Fibroblast of lung (primary cell): ENCODE measurements at regions not wholly inside any gene's neighbourhood (a gene's known extent, or its start where the extent isn't known, plus 50 kb on each side); places are given as distances from the start of the nearest gene placed in this dataset.

Experiments
- DNase-seq, 2 donors: peaks; one replicate each; pipeline versions ENCODE4 v3.0.0 to v3.0.0-alpha.2; 2010; ENCODE audit warnings: low read depth in 2 of 2
- H2AFZ ChIP-seq: 2 replicates; pipeline ENCODE4 v1.5.1; 2012; ENCODE audit warnings: low read length, control low read depth, inconsistent platforms
- H3K27ac ChIP-seq: 2 replicates; pipeline ENCODE4 v1.5.1; 2011; ENCODE audit warnings: low read length, control low read depth; ENCODE audit not compliant: insufficient read depth
- H3K27me3 ChIP-seq: 2 replicates; pipeline ENCODE4 v1.5.1; 2011; ENCODE audit warnings: mild to moderate bottlenecking, low read length; ENCODE audit not compliant: control insufficient read depth, insufficient read depth
- H3K36me3 ChIP-seq: 2 replicates; pipeline ENCODE4 v1.5.1; 2011; ENCODE audit warnings: low read length; ENCODE audit not compliant: control insufficient read depth, insufficient read depth
- H3K4me1 ChIP-seq: 2 replicates; pipeline ENCODE4 v1.5.1; 2011; ENCODE audit warnings: low read length; ENCODE audit not compliant: control insufficient read depth, insufficient read depth; ENCODE audit errors: extremely low read depth
- H3K4me2 ChIP-seq: 2 replicates; pipeline ENCODE4 v1.5.1; 2011; ENCODE audit warnings: low read length, control low read depth; ENCODE audit not compliant: insufficient read depth; ENCODE audit errors: extremely low read depth
- H3K4me3 ChIP-seq, 4 experiments: fragments of 200-600 bp in 1 of 4; sonication (generic) in 1 of 4; replicated peaks in 1 of 4; 2 replicates each; pipeline ENCODE4 v1.5.1; 2011 to 2016; ENCODE audit warnings: low read length in 4 of 4, low read depth in 3 of 4, mild to moderate bottlenecking in 3 of 4, control low read depth in 2 of 4, inconsistent platforms in 1 of 4, mixed read lengths in 1 of 4; ENCODE audit not compliant: insufficient read depth in 1 of 4; ENCODE audit errors: control extremely low read depth in 1 of 4
- H3K79me2 ChIP-seq: 2 replicates; pipeline ENCODE4 v1.5.1; 2012; ENCODE audit warnings: mild to moderate bottlenecking, low read length, inconsistent platforms; ENCODE audit not compliant: control insufficient read depth, insufficient read depth
- H3K9ac ChIP-seq: 2 replicates; pipeline ENCODE4 v1.5.1; 2011; ENCODE audit warnings: mild to moderate bottlenecking, low read length, control low read depth; ENCODE audit not compliant: insufficient read depth
- H3K9me3 ChIP-seq: 2 replicates; pipeline ENCODE4 v1.5.1; 2012; ENCODE audit warnings: low read depth, low read length; ENCODE audit not compliant: control insufficient read depth, insufficient read depth
- H4K20me1 ChIP-seq: 2 replicates; pipeline ENCODE4 v1.5.1; 2011; ENCODE audit warnings: low read length; ENCODE audit not compliant: control insufficient read depth, insufficient read depth; ENCODE audit errors: extremely low read depth
- CTCF ChIP-seq, 2 donors: IDR thresholded peaks in 1 of 2; conservative IDR thresholded peaks in 1 of 2; 1 replicate in 1 of 2; 2 replicates in 1 of 2; pipeline ENCODE4 v1.5.1; 2011 to 2012; ENCODE audit warnings: low read length in 2 of 2, control low read depth in 1 of 2, inconsistent platforms in 1 of 2, low read depth in 1 of 2, mild to moderate bottlenecking in 1 of 2
- EZH2 ChIP-seq: IDR thresholded peaks from 2 replicates; pipeline ENCODE4 v1.5.1; 2012; ENCODE audit warnings: low read length, control low read depth, mild to moderate bottlenecking; ENCODE audit errors: missing control alignments

DNA sequence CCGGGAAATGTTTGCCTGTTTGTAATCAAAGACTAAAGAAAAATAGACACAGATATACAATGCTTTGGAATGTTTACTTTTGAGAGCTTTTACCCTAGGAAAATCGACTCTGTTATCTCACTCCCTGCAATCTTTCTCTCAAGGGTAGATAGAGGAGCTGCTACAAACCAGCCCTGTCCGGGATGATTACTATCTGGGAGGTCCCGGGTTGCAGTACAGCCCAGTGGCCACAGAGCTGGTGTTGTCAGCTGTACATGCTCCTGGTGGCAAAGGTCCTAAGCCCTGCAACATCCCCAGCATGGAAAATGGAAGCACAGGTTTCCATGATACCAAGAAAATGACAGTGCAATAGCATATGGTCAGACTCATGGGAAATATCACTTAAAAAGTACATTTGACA, 570.5 kb upstream of the SOX11 start:
- no peaks in the 10 kb centered on the region for H3K4me1 ChIP-seq
- no peaks in the 10 kb centered on the region for H3K9me3 ChIP-seq
- no peak overlapping the region for H2AFZ ChIP-seq
- H3K27me3 ChIP-seq = no peaks in the 10 kb centered on the region
- H4K20me1 ChIP-seq = no peaks in the 10 kb centered on the region
- no peaks in the 10 kb centered on the region for H3K36me3 ChIP-seq
- no peak overlapping the region for H3K4me3 ChIP-seq
- H3K4me2 ChIP-seq = no peak overlapping the region
- TF ChIP-seq EZH2 (no peak), CTCF (conservative IDR thresholded peaks at IDR 0.05 in 1 of 2, IDR thresholded peaks at IDR 0.05 in 1 of 2; ENCODE audit: low read depth in 1 of 2, low read length in 2 of 2) (peak in 1 of 2 donors; percentile 43)
- no peak overlapping the region for H3K9ac ChIP-seq
- H3K79me2 ChIP-seq = no peaks in the 10 kb centered on the region
- H3K27ac ChIP-seq = no peak overlapping the region
- DNase-seq = no peak

- Histone ChIP-seq H3K27ac (no peak overlapping the region), H3K4me2 (no peak overlapping the region), H3K36me3 (no peaks in the 10 kb centered on the region), H4K20me1 (no peaks in the 10 kb centered on the region), H2AFZ (no peak overlapping the region), H3K4me1 (no peaks in the 10 kb centered on the region), H3K9me3 (no peaks in the 10 kb centered on the region), H3K9ac (no peak overlapping the region), H3K4me3 (no peak overlapping the region), H3K79me2 (no peaks in the 10 kb centered on the region), H3K27me3 (no peaks in the 10 kb centered on the region)
- TF ChIP-seq EZH2 (no peak), CTCF (conservative IDR thresholded peaks at IDR 0.05 in 1 of 2, IDR thresholded peaks at IDR 0.05 in 1 of 2; ENCODE audit: low read depth in 1 of 2, low read length in 2 of 2) (no peak)
- no peak for DNase-seq
Measured at GRCh38 chr2:5123582-5124196, 568.5 kb upstream of the SOX11 start.

DNA sequence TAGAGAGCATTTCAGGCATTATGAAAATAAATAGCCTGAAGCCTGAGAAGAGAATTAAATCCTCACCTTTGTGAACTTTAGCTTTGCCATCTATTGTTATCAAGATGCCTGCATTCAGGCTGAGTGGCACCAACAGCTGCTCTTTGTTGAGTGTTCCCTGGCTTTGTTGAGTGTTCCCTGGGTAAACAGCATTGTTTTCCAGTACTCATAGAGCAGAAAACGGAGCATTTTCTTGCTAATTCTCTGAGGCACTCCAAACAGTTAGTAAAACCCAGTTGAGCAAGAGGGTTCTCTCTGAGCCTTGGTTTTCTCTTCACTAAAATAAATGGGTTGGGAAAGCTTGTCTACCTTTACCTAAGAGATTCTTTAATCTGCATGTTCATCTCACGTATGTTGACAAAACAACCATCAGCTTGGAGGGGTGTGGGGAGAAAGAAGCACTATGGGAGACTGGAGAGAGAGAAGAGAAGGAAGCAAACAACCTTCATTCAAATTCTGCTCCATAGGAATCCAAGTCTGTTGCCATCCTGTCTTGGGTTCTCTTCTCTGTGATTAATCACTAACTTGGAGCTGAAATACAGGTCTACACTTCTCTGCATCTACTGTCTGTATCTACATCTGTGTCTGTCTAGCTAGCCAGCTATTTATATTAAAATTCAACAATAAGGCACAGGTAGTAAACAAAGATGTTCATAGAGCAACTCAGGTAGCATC, 567.0 kb upstream of the SOX11 start:
- no peak overlapping the region for H2AFZ ChIP-seq
- no peak for DNase-seq
- no peaks in the 10 kb centered on the region for H3K27me3 ChIP-seq
- H3K79me2 ChIP-seq = no peaks in the 10 kb centered on the region
- TF ChIP-seq CTCF (conservative IDR thresholded peaks at IDR 0.05 in 1 of 2, IDR thresholded peaks at IDR 0.05 in 1 of 2; ENCODE audit: low read depth in 1 of 2, low read length in 2 of 2) (no peak), EZH2 (no peak)
- no peak overlapping the region for H3K4me2 ChIP-seq
- H3K27ac ChIP-seq = no peak overlapping the region
- H4K20me1 ChIP-seq = no peaks in the 10 kb centered on the region
- no peaks in the 10 kb centered on the region for H3K4me1 ChIP-seq
- H3K9ac ChIP-seq = no peak overlapping the region
- no peaks in the 10 kb centered on the region for H3K36me3 ChIP-seq
- H3K4me3 ChIP-seq = no peak overlapping the region
- H3K9me3 ChIP-seq = no peaks in the 10 kb centered on the region
